Hematopoietic multipotent progenitor cell treated with erythropoietin and hydrocortisone succinate and interleukin-3 and kit ligand, for 15 days (in vitro differentiated cells): ENCODE measurements at regions not wholly inside any gene's neighbourhood (a gene's known extent, or its start where the extent isn't known, plus 50 kb on each side); places are given as distances from the start of the nearest gene placed in this dataset.
"Not testable (repeated sequence)": the region's sequence is repeated elsewhere in the genome, so short reads cannot be mapped to it uniquely, and the experiment has no call there.

Source experiments
- DNase-seq: peaks from one replicate; pipeline ENCODE4 v3.0.0-alpha.2; 2015; ENCODE audit warnings: low spot score

GRCh38 chr7:109637428-109637990 lies 1067.8 kb downstream of the DNAJB9 start:
- DNase-seq: no peak

- no peak for DNase-seq
These were observed 1068.6 kb downstream of the DNAJB9 start for GRCh38 chr7:109638321-109638720.

GRCh38 chr7:109639561-109639960 lies 1069.9 kb downstream of the DNAJB9 start:
- DNase-seq: no peak

- DNase-seq: no peak
These were observed 1071.8 kb downstream of the DNAJB9 start for GRCh38 chr7:109641445-109641844.

- no peak for DNase-seq
These were observed 1076.5 kb downstream of the DNAJB9 start for GRCh38 chr7:109646124-109646523.

- DNase-seq: not testable (repeated sequence)
These were observed 1076.9 kb downstream of the DNAJB9 start for GRCh38 chr7:109646594-109646993.

GRCh38 chr7:109647263-109647662 lies 1077.6 kb downstream of the DNAJB9 start:
- not testable (repeated sequence) for DNase-seq

GRCh38 chr7:109659261-109659660 lies 1089.6 kb downstream of the DNAJB9 start:
- no peak for DNase-seq

GRCh38 chr7:109660401-109660800 lies 1090.7 kb downstream of the DNAJB9 start:
- DNase-seq: no peak

GRCh38 chr7:109663806-109664205 lies 1094.1 kb downstream of the DNAJB9 start:
- DNase-seq: no peak

GRCh38 chr7:109687269-109687668 lies 1117.6 kb downstream of the DNAJB9 start:
- not testable (repeated sequence) for DNase-seq

- DNase-seq: not testable (repeated sequence)
These were observed 1122.9 kb downstream of the DNAJB9 start for GRCh38 chr7:109692613-109693012.

GRCh38 chr7:109694149-109695071 lies 1124.7 kb downstream of the DNAJB9 start:
- DNase-seq: no peak

GRCh38 chr7:109695419-109695818 lies 1125.7 kb downstream of the DNAJB9 start:
- DNase-seq: no peak

GRCh38 chr7:109696723-109697122 lies 1127.0 kb downstream of the DNAJB9 start:
- DNase-seq: no peak

GRCh38 chr7:109699661-109700060 lies 1130.0 kb downstream of the DNAJB9 start:
- no peak for DNase-seq

GRCh38 chr7:109713366-109713765 lies 1143.7 kb downstream of the DNAJB9 start:
- no peak for DNase-seq

GRCh38 chr7:109719359-109719758 lies 1149.7 kb downstream of the DNAJB9 start:
- DNase-seq: not testable (repeated sequence)

GRCh38 chr7:109734601-109735000 lies 1164.9 kb downstream of the DNAJB9 start:
- no peak for DNase-seq

GRCh38 chr7:109735881-109736280 lies 1166.2 kb downstream of the DNAJB9 start:
- DNase-seq: no peak

- no peak for DNase-seq
These were observed 1176.2 kb downstream of the DNAJB9 start for GRCh38 chr7:109745677-109746410.

GRCh38 chr7:109751241-109751640 lies 1181.6 kb downstream of the DNAJB9 start:
- no peak for DNase-seq

- no peak for DNase-seq
These were observed 1182.4 kb downstream of the DNAJB9 start for GRCh38 chr7:109752068-109752467.
